ENCODE measurements at regions not wholly inside any gene's neighbourhood (a gene's known extent, or its start where the extent isn't known, plus 50 kb on each side); places are given as distances from the start of the nearest gene placed in this dataset.

- no peak for TF ChIP-seq CTCF (IDR thresholded peaks at IDR 0.05; ENCODE audit: poor library complexity)
- no peak for TF ChIP-seq EZH2phosphoT487 (IDR thresholded peaks at IDR 0.05; ENCODE audit: low read depth, severe bottlenecking, unreplicated experiment)
These were observed 78.1 kb upstream of the HMHB1 start for GRCh38 chr5:143733665-143734455.

Data from hepatocyte (in vitro differentiated cells).